ENCODE measurements at regions not wholly inside any gene's neighbourhood (a gene's known extent, or its start where the extent isn't known, plus 50 kb on each side); places are given as distances from the start of the nearest gene placed in this dataset.

DNA sequence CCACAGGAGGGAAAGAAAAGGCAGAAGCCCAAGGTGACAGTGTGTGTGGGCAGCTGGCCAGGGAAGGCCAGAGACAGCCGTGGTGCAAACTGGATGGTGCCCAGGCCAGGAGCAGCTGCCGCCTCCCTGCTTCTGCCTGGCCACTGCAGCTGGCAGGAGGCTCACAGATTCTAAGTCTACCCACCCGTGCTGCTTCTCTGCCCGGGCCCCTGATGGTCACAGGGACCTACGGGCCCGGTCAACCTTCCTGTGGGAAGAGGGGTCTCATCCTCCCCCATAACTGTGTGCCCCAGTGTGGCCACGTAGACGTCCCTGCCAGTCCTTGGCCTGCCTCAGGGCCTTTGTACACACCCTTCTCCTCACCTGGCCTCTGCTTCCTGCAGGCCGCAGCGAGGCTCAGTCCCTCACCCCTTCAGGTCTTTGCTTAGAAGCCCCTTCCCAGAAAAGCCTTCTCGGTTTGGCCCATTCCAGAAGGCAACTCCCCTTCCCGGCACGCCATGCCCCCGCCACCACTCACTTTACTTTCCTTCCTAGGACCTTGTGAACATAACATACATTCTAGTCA is 192.6 kb upstream of the AJAP1 start:
- in situ Hi-C loops (cut with MboI; ENCODE audit: low sequenced_read_pairs) (no loop called here), dilution Hi-C loops (cut with HindIII; ENCODE audit: low sequenced_read_pairs, unreplicated experiment) (no loop called here), intact Hi-C loops (cut with micrococcal nuclease) (no loop called here)
- no peaks in the 10 kb centered on the region for H4K20me1 ChIP-seq (ENCODE audit: insufficient read depth, low read length)
- no peak overlapping the region for H2AK9ac ChIP-seq (replicated peaks; ENCODE audit: low read depth, low read length, poor library complexity)
- H3K9me3 ChIP-seq (ENCODE audit: control insufficient read depth, insufficient read depth, low read length), result peaks cover 42% of the 10 kb centered on the region
- no peak overlapping the region for H3K18ac ChIP-seq (ENCODE audit: low read depth, low read length)
- no peak overlapping the region for H3K27ac ChIP-seq (ENCODE audit: insufficient read depth, low read length)
- H2BK5ac ChIP-seq (ENCODE audit: low read depth, low read length, poor library complexity, severe bottlenecking), result no peak overlapping the region
- H3K27me3 ChIP-seq (ENCODE audit: control insufficient read depth, insufficient read depth, low read length), result no peaks in the 10 kb centered on the region
- POLR2A ChIA-PET (ENCODE audit: unreplicated experiment), result no interaction called here
- H3K56ac ChIP-seq (ENCODE audit: extremely low read depth, insufficient read depth, low read length), result no peak overlapping the region
- H3K4me1 ChIP-seq (ENCODE audit: control insufficient read depth, insufficient read depth, low read length), result no peaks in the 10 kb centered on the region
- no peak for TF ChIP-seq MAZ (IDR thresholded peaks at IDR 0.05; ENCODE audit: borderline replicate concordance, low read depth, low read length)
- no peak for TF ChIP-seq MAFK (IDR thresholded peaks at IDR 0.05; ENCODE audit: low read depth, low read length)
- TF ChIP-seq, protein P1, sequence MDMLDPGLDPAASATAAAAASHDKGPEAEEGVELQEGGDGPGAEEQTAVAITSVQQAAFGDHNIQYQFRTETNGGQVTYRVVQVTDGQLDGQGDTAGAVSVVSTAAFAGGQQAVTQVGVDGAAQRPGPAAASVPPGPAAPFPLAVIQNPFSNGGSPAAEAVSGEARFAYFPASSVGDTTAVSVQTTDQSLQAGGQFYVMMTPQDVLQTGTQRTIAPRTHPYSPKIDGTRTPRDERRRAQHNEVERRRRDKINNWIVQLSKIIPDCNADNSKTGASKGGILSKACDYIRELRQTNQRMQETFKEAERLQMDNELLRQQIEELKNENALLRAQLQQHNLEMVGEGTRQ (IDR thresholded peaks at IDR 0.05; ENCODE audit: low read depth, low read length), result no peak
- no peak for TF ChIP-seq MXI1 (IDR thresholded peaks at IDR 0.05; ENCODE audit: borderline replicate concordance, low read depth, low read length)
- no peak for TF ChIP-seq BHLHE40 (IDR thresholded peaks at IDR 0.05; ENCODE audit: low read depth, low read length)
- TF ChIP-seq, protein P2, sequence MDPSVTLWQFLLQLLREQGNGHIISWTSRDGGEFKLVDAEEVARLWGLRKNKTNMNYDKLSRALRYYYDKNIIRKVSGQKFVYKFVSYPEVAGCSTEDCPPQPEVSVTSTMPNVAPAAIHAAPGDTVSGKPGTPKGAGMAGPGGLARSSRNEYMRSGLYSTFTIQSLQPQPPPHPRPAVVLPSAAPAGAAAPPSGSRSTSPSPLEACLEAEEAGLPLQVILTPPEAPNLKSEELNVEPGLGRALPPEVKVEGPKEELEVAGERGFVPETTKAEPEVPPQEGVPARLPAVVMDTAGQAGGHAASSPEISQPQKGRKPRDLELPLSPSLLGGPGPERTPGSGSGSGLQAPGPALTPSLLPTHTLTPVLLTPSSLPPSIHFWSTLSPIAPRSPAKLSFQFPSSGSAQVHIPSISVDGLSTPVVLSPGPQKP (IDR thresholded peaks at IDR 0.05; ENCODE audit: borderline replicate concordance, low read depth, low read length), result no peak
- TF ChIP-seq, protein P3, sequence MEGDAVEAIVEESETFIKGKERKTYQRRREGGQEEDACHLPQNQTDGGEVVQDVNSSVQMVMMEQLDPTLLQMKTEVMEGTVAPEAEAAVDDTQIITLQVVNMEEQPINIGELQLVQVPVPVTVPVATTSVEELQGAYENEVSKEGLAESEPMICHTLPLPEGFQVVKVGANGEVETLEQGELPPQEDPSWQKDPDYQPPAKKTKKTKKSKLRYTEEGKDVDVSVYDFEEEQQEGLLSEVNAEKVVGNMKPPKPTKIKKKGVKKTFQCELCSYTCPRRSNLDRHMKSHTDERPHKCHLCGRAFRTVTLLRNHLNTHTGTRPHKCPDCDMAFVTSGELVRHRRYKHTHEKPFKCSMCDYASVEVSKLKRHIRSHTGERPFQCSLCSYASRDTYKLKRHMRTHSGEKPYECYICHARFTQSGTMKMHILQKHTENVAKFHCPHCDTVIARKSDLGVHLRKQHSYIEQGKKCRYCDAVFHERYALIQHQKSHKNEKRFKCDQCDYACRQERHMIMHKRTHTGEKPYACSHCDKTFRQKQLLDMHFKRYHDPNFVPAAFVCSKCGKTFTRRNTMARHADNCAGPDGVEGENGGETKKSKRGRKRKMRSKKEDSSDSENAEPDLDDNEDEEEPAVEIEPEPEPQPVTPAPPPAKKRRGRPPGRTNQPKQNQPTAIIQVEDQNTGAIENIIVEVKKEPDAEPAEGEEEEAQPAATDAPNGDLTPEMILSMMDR (conservative IDR thresholded peaks at IDR 0.05; ENCODE audit: low read depth, low read length), result no peak
- no peak for TF ChIP-seq RFX5 (IDR thresholded peaks at IDR 0.05; ENCODE audit: low read depth, low read length)
- no peak for TF ChIP-seq RAD21 (IDR thresholded peaks at IDR 0.05; ENCODE audit: low read length)
- TF ChIP-seq RCOR1 (IDR thresholded peaks at IDR 0.05; ENCODE audit: insufficient replicate concordance, low read length), result no peak
- H3K9ac ChIP-seq (ENCODE audit: low read depth, low read length), result no peak overlapping the region
- no peak overlapping the region for H4K5ac ChIP-seq (ENCODE audit: low read depth, low read length)
- no peak overlapping the region for H3K14ac ChIP-seq (replicated peaks; ENCODE audit: low read depth, low read length)
- no peak overlapping the region for H2BK20ac ChIP-seq (ENCODE audit: low read depth, low read length)
- CTCF ChIA-PET, result no interaction called here
- H3K4ac ChIP-seq (ENCODE audit: low read depth, low read length), result no peak overlapping the region
- ATAC-seq (ENCODE audit: low read depth) (no peak), DNase-seq (no peak)
- H2BK120ac ChIP-seq (ENCODE audit: low read depth, low read length), result no peak overlapping the region
- H3K36me3 ChIP-seq (ENCODE audit: control insufficient read depth, insufficient read depth, low read length), result no peaks in the 10 kb centered on the region
- H2AK5ac ChIP-seq (ENCODE audit: low read depth, low read length), result no peak overlapping the region
- H4K91ac ChIP-seq (ENCODE audit: insufficient read depth, low read depth, low read length), result no peak overlapping the region
- H3K79me1 ChIP-seq (ENCODE audit: low read depth in 1 of 2, low read length in 2 of 2), result no peaks in the 10 kb centered on the region
- H3K4me2 ChIP-seq (ENCODE audit: low read depth, low read length), result no peak overlapping the region
- no peak overlapping the region for H4K8ac ChIP-seq (ENCODE audit: low read depth in 2 of 2, low read length in 2 of 2)
- no peak overlapping the region for H3K4me3 ChIP-seq (ENCODE audit: insufficient read depth, low read depth, low read length)
- H3K9me1 ChIP-seq (ENCODE audit: insufficient read depth, low read length), result no peaks in the 10 kb centered on the region
- no peak overlapping the region for H2AFZ ChIP-seq (replicated peaks; ENCODE audit: low read length, poor library complexity)
- no peak overlapping the region for H2BK15ac ChIP-seq (ENCODE audit: low read depth, low read length)
- BruUV-seq (replicated peaks), result no TSS peak
- no peak overlapping the region for H3K23ac ChIP-seq (ENCODE audit: low read depth, low read length)
- 61% methylated on average over 6 of the region's 14 CpGs; no CpG with 5 or more reads in 1 of the 2 experiments for WGBS, 2 experiments (ENCODE audit: extremely low coverage in 2 of 2, insufficient read length in 1 of 2)
